ENCODE measurements at regions not wholly inside any gene's neighbourhood (a gene's known extent, or its start where the extent isn't known, plus 50 kb on each side); places are given as distances from the start of the nearest gene placed in this dataset.

DNA sequence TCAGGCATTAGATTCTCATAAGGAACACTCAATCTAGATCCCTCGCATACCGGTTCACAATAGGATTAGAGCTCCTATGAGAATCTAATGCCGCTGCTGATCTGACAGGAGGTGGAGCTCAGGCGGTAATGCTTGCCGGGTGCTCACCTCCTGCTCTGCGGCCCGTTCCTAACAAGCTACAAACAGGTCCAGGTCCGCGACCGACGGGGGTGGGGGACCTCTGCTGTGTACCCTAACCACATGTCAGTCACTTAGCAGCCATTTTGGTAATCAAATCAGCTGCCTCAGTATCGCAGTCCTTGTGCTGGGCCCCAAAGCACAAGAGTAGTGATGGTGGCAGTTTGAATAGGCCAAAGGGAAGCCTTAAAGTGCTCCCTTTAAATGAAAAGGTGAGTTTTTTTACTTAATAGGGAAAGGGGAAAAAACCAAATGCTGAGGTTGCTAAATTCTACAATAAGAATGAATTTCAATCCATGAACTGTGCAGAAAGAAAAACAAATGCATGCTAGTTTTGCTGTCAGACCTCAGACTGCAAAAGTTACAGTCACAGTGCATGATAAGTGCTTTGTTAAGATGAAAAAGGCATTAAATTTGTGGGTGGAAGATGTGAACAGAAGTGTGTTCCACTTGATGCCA is 67.0 kb upstream of the TNPO1 start:
- Histone ChIP-seq H3K9ac (ENCODE audit: low read depth, low read length) (no peak overlapping the region), H3K27me3 (ENCODE audit: control insufficient read depth, insufficient read depth, low read length) (peaks cover 2% of the 10 kb centered on the region), H4K5ac (ENCODE audit: low read depth, low read length) (no peak overlapping the region), H2AK5ac (ENCODE audit: low read depth, low read length) (no peak overlapping the region), H3K4me1 (ENCODE audit: control insufficient read depth, insufficient read depth, low read length) (no peaks in the 10 kb centered on the region), H2AFZ (replicated peaks; ENCODE audit: low read length, poor library complexity) (no peak overlapping the region), H2BK15ac (ENCODE audit: low read depth, low read length) (no peak overlapping the region), H3K14ac (replicated peaks; ENCODE audit: low read depth, low read length) (no peak overlapping the region), H3K18ac (ENCODE audit: low read depth, low read length) (no peak overlapping the region), H2AK9ac (replicated peaks; ENCODE audit: low read depth, low read length, poor library complexity) (no peak overlapping the region), H4K20me1 (ENCODE audit: insufficient read depth, low read length) (no peaks in the 10 kb centered on the region), H3K4me2 (ENCODE audit: low read depth, low read length) (no peak overlapping the region), H3K79me1 (ENCODE audit: low read depth in 1 of 2, low read length in 2 of 2) (no peaks in the 10 kb centered on the region), H2BK5ac (ENCODE audit: low read depth, low read length, poor library complexity, severe bottlenecking) (no peak overlapping the region), H2BK20ac (ENCODE audit: low read depth, low read length) (no peak overlapping the region), H2BK120ac (ENCODE audit: low read depth, low read length) (no peak overlapping the region), H3K4ac (ENCODE audit: low read depth, low read length) (no peak overlapping the region), H3K27ac (ENCODE audit: insufficient read depth, low read length) (no peak overlapping the region), H3K9me1 (ENCODE audit: insufficient read depth, low read length) (no peaks in the 10 kb centered on the region), H3K9me3 (ENCODE audit: control insufficient read depth, insufficient read depth, low read length) (no peaks in the 10 kb centered on the region), H3K56ac (ENCODE audit: extremely low read depth, insufficient read depth, low read length) (no peak overlapping the region), H3K36me3 (ENCODE audit: control insufficient read depth, insufficient read depth, low read length) (no peaks in the 10 kb centered on the region), H3K4me3 (ENCODE audit: insufficient read depth, low read depth, low read length) (no peak overlapping the region), H4K8ac (ENCODE audit: low read depth in 2 of 2, low read length in 2 of 2) (no peak overlapping the region), H3K23ac (ENCODE audit: low read depth, low read length) (no peak overlapping the region), H4K91ac (ENCODE audit: insufficient read depth, low read depth, low read length) (no peak overlapping the region)
- ChIA-PET CTCF (no interaction called here), POLR2A (ENCODE audit: unreplicated experiment) (no interaction called here)
- in situ Hi-C loops (cut with MboI; ENCODE audit: low sequenced_read_pairs) (no loop called here), intact Hi-C loops (cut with micrococcal nuclease) (loop anchor here (5.0 kb wide), 1 partner anchor 37 kb away; no protein-coding TSS in a partner anchor), dilution Hi-C loops (cut with HindIII; ENCODE audit: low sequenced_read_pairs, unreplicated experiment) (no loop called here)
- 80% methylated on average over 1 of the region's 12 CpGs; no CpG with 5 or more reads in 1 of the 2 experiments for WGBS, 2 experiments (ENCODE audit: extremely low coverage in 2 of 2, insufficient read length in 1 of 2)
- BruUV-seq (replicated peaks), result no TSS peak
- DNase-seq, result no peak
- TF ChIP-seq FOS (IDR thresholded peaks at IDR 0.05; ENCODE audit: low read depth, low read length), result no peak
- TF ChIP-seq MAFK (IDR thresholded peaks at IDR 0.05; ENCODE audit: low read depth, low read length), result peak; percentile 64
- no peak for ATAC-seq (ENCODE audit: low read depth)
